GM23338 (cell line): ENCODE measurements at regions not wholly inside any gene's neighbourhood (a gene's known extent, or its start where the extent isn't known, plus 50 kb on each side); places are given as distances from the start of the nearest gene placed in this dataset.

ENCODE experiments used
- ATAC-seq: fragments of 200-7000 bp; cut with Tn5 transposase; 3 replicates; pipeline ENCODE4 v1.9.1; 2020
- DNase-seq: peaks from one replicate; pipeline ENCODE4 v3.0.0-alpha.2; 2015; ENCODE audit warnings: low spot score
- H2AFZ ChIP-seq: fragments of 200-600 bp; sonication (generic); 2 replicates; pipeline ENCODE4 v1.8.0; 2016; ENCODE audit warnings: antibody characterized with exemption, mild to moderate bottlenecking, moderate library complexity
- H3F3A ChIP-seq: fragments of 200-600 bp; sonication (generic); replicated peaks from 2 replicates; pipeline ENCODE4 v1.8.0; 2017; ENCODE audit warnings: antibody characterized with exemption, mixed run types, low read depth
- H3K27ac ChIP-seq: fragments of 200-600 bp; sonication (generic); 2 replicates; pipeline ENCODE4 v1.6.1; 2016; ENCODE audit warnings: low read depth
- H3K27me3 ChIP-seq: fragments of 200-600 bp; sonication (generic); 2 replicates; pipeline ENCODE4 v1.8.0; 2016; ENCODE audit warnings: mild to moderate bottlenecking, mixed run types, moderate library complexity; ENCODE audit not compliant: insufficient read depth
- H3K36me3 ChIP-seq: fragments of 200-600 bp; sonication (generic); 2 replicates; pipeline ENCODE4 v1.8.0; 2016; ENCODE audit warnings: mild to moderate bottlenecking; ENCODE audit not compliant: insufficient read depth
- H3K4me1 ChIP-seq: fragments of 200-600 bp; sonication (generic); 2 replicates; pipeline ENCODE4 v1.8.0; 2016; ENCODE audit warnings: mild to moderate bottlenecking, moderate library complexity; ENCODE audit not compliant: insufficient read depth
- H3K4me2 ChIP-seq: fragments of 200-600 bp; sonication (generic); 2 replicates; pipeline ENCODE4 v1.7.1; 2017; ENCODE audit warnings: mixed run types
- H3K4me3 ChIP-seq: fragments of 200-600 bp; sonication (generic); 2 replicates; pipeline ENCODE4 v1.6.1; 2016; ENCODE audit warnings: mixed run types
- H3K79me2 ChIP-seq: fragments of 200-600 bp; sonication (generic); replicated peaks from 2 replicates; pipeline ENCODE4 v1.8.0; 2017; ENCODE audit warnings: mild to moderate bottlenecking; ENCODE audit not compliant: insufficient read depth
- H3K9me2 ChIP-seq: fragments of 200-600 bp; sonication (generic); 2 replicates; pipeline ENCODE4 v1.8.0; 2017; ENCODE audit not compliant: insufficient read depth
- H4K20me1 ChIP-seq: fragments of 200-600 bp; sonication (generic); replicated peaks from 2 replicates; pipeline ENCODE4 v1.8.0; 2017; ENCODE audit warnings: mild to moderate bottlenecking; ENCODE audit not compliant: insufficient read depth
- H3K27ac Mint-ChIP-seq: 2 replicates; pipeline ENCODE4 v1.8.0; 2020; ENCODE audit warnings: inconsistent platforms, mild to moderate bottlenecking, moderate library complexity, mixed read lengths
- H3K27me3 Mint-ChIP-seq: 3 replicates; pipeline ENCODE4 v1.8.0; 2022; ENCODE audit warnings: low read depth, mild to moderate bottlenecking, moderate library complexity, mixed read lengths, inconsistent platforms; ENCODE audit not compliant: insufficient read depth, poor library complexity
- H3K36me3 Mint-ChIP-seq: 3 replicates; pipeline ENCODE4 v1.8.0; 2021; ENCODE audit warnings: low read depth, mild to moderate bottlenecking, inconsistent platforms, moderate library complexity, mixed read lengths
- H3K4me1 Mint-ChIP-seq: 3 replicates; pipeline ENCODE4 v1.8.0; 2020; ENCODE audit warnings: mild to moderate bottlenecking, inconsistent platforms, mixed read lengths
- H3K4me3 Mint-ChIP-seq: 3 replicates; pipeline ENCODE4 v1.8.0; 2021; ENCODE audit warnings: moderate library complexity, mild to moderate bottlenecking, inconsistent platforms, mixed read lengths
- H3K9me3 Mint-ChIP-seq: 3 replicates; pipeline ENCODE4 v1.8.0; 2020; ENCODE audit warnings: moderate library complexity, mild to moderate bottlenecking, inconsistent platforms, mixed read lengths
- CREB1 ChIP-seq: fragments of 250-450 bp; sonication (Bioruptor Pico); IDR thresholded peaks from 2 replicates; pipeline ENCODE4 v1.5.0; 2020; ENCODE audit warnings: low read depth, mild to moderate bottlenecking, moderate library complexity
- ETS1 ChIP-seq: IDR thresholded peaks from 2 replicates; pipeline ENCODE4 v1.6.1; 2016; ENCODE audit warnings: antibody characterized with exemption
- EZH2 ChIP-seq: fragments of 200-600 bp; sonication (generic); IDR thresholded peaks from one replicate; pipeline ENCODE4 v1.8.0; 2017; ENCODE audit warnings: antibody characterized with exemption, mild to moderate bottlenecking, low read depth; ENCODE audit not compliant: unreplicated experiment
- EZH2phosphoT487 ChIP-seq: fragments of 200-600 bp; sonication (generic); IDR thresholded peaks from one replicate; pipeline ENCODE4 v1.8.1; 2018; ENCODE audit warnings: antibody characterized with exemption; ENCODE audit not compliant: unreplicated experiment
- JUNB ChIP-seq: IDR thresholded peaks from one replicate; pipeline ENCODE4 v1.6.1; 2016; ENCODE audit warnings: antibody characterized with exemption; ENCODE audit not compliant: unreplicated experiment
- NANOG ChIP-seq: IDR thresholded peaks from 2 replicates; pipeline ENCODE4 v1.6.1; 2016; ENCODE audit warnings: antibody characterized with exemption, borderline replicate concordance
- POLR2AphosphoS5 ChIP-seq: IDR thresholded peaks from 2 replicates; pipeline ENCODE4 v1.6.1; 2016; ENCODE audit warnings: antibody characterized with exemption, low read depth
- REST ChIP-seq: IDR thresholded peaks from one replicate; pipeline ENCODE4 v1.6.1; 2018; ENCODE audit warnings: antibody characterized with exemption; ENCODE audit not compliant: unreplicated experiment
- STAT1 ChIP-seq: IDR thresholded peaks from one replicate; pipeline ENCODE4 v1.6.1; 2016; ENCODE audit warnings: antibody characterized with exemption; ENCODE audit not compliant: unreplicated experiment
- ZNF114 ChIP-seq: fragments of 250-450 bp; sonication (Bioruptor Pico); IDR thresholded peaks from 2 replicates; pipeline ENCODE4 v1.5.0; 2020; ENCODE audit warnings: mild to moderate bottlenecking, moderate library complexity
- ZNF331 ChIP-seq: fragments of 250-450 bp; sonication (Bioruptor Pico); IDR thresholded peaks from 2 replicates; pipeline ENCODE4 v1.5.0; 2020; ENCODE audit warnings: low read depth, mild to moderate bottlenecking, moderate library complexity
- TF ChIP-seq, protein P1 (sequence below), 2 experiments: fragments of 200-600 bp in 1 of 2; sonication (generic) in 1 of 2; conservative IDR thresholded peaks; 2 replicates each; pipeline versions ENCODE4 v1.5.1 to v1.6.1; 2016 to 2017; ENCODE audit warnings: antibody characterized with exemption in 2 of 2, low read depth in 2 of 2, mild to moderate bottlenecking in 2 of 2, moderate library complexity in 1 of 2
- TF ChIP-seq, protein P2 (sequence below): fragments of 250-450 bp; sonication (Bioruptor Pico); IDR thresholded peaks from 2 replicates; pipeline ENCODE4 v1.5.0; 2020; ENCODE audit warnings: mild to moderate bottlenecking, moderate library complexity

GRCh38 chr1:56378341-56379070, 200.9 kb downstream of the PLPP3 start:
- H3K27me3 Mint-ChIP-seq = peaks cover 5% of the 10 kb centered on the region
- H4K20me1 ChIP-seq = no peaks in the 10 kb centered on the region
- no peak overlapping the region for H3K27ac Mint-ChIP-seq
- peaks cover 30% of the 10 kb centered on the region for H3K4me1 ChIP-seq
- H3K9me2 ChIP-seq = no peaks in the 10 kb centered on the region
- H3K27me3 ChIP-seq = no peaks in the 10 kb centered on the region
- H3K4me3 ChIP-seq = no peak overlapping the region
- H3K4me2 ChIP-seq = no peak overlapping the region
- ATAC-seq (peak; percentile 23), DNase-seq (no peak)
- H3K36me3 Mint-ChIP-seq = no peaks in the 10 kb centered on the region
- H2AFZ ChIP-seq = no peak overlapping the region
- no peak overlapping the region for H3K27ac ChIP-seq
- no peaks in the 10 kb centered on the region for H3F3A ChIP-seq
- H3K36me3 ChIP-seq = no peaks in the 10 kb centered on the region
- H3K4me3 Mint-ChIP-seq = no peak overlapping the region
- no peaks in the 10 kb centered on the region for H3K79me2 ChIP-seq
- H3K9me3 Mint-ChIP-seq = no peaks in the 10 kb centered on the region
- H3K4me1 Mint-ChIP-seq = peaks cover 35% of the 10 kb centered on the region
- TF ChIP-seq ZNF331 (CRISPR knock-in tag) (no peak), EZH2phosphoT487 (no peak), POLR2AphosphoS5 (no peak), REST (no peak), ETS1 (no peak), JUNB (no peak), CREB1 (CRISPR knock-in tag) (no peak), ZNF114 (no peak), EZH2 (no peak), STAT1 (no peak), NANOG (no peak)
- TF ChIP-seq, protein P1, sequence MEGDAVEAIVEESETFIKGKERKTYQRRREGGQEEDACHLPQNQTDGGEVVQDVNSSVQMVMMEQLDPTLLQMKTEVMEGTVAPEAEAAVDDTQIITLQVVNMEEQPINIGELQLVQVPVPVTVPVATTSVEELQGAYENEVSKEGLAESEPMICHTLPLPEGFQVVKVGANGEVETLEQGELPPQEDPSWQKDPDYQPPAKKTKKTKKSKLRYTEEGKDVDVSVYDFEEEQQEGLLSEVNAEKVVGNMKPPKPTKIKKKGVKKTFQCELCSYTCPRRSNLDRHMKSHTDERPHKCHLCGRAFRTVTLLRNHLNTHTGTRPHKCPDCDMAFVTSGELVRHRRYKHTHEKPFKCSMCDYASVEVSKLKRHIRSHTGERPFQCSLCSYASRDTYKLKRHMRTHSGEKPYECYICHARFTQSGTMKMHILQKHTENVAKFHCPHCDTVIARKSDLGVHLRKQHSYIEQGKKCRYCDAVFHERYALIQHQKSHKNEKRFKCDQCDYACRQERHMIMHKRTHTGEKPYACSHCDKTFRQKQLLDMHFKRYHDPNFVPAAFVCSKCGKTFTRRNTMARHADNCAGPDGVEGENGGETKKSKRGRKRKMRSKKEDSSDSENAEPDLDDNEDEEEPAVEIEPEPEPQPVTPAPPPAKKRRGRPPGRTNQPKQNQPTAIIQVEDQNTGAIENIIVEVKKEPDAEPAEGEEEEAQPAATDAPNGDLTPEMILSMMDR (conservative IDR thresholded peaks at IDR 0.05; ENCODE audit: low read depth in 2 of 2) = no peak
- TF ChIP-seq, protein P2, sequence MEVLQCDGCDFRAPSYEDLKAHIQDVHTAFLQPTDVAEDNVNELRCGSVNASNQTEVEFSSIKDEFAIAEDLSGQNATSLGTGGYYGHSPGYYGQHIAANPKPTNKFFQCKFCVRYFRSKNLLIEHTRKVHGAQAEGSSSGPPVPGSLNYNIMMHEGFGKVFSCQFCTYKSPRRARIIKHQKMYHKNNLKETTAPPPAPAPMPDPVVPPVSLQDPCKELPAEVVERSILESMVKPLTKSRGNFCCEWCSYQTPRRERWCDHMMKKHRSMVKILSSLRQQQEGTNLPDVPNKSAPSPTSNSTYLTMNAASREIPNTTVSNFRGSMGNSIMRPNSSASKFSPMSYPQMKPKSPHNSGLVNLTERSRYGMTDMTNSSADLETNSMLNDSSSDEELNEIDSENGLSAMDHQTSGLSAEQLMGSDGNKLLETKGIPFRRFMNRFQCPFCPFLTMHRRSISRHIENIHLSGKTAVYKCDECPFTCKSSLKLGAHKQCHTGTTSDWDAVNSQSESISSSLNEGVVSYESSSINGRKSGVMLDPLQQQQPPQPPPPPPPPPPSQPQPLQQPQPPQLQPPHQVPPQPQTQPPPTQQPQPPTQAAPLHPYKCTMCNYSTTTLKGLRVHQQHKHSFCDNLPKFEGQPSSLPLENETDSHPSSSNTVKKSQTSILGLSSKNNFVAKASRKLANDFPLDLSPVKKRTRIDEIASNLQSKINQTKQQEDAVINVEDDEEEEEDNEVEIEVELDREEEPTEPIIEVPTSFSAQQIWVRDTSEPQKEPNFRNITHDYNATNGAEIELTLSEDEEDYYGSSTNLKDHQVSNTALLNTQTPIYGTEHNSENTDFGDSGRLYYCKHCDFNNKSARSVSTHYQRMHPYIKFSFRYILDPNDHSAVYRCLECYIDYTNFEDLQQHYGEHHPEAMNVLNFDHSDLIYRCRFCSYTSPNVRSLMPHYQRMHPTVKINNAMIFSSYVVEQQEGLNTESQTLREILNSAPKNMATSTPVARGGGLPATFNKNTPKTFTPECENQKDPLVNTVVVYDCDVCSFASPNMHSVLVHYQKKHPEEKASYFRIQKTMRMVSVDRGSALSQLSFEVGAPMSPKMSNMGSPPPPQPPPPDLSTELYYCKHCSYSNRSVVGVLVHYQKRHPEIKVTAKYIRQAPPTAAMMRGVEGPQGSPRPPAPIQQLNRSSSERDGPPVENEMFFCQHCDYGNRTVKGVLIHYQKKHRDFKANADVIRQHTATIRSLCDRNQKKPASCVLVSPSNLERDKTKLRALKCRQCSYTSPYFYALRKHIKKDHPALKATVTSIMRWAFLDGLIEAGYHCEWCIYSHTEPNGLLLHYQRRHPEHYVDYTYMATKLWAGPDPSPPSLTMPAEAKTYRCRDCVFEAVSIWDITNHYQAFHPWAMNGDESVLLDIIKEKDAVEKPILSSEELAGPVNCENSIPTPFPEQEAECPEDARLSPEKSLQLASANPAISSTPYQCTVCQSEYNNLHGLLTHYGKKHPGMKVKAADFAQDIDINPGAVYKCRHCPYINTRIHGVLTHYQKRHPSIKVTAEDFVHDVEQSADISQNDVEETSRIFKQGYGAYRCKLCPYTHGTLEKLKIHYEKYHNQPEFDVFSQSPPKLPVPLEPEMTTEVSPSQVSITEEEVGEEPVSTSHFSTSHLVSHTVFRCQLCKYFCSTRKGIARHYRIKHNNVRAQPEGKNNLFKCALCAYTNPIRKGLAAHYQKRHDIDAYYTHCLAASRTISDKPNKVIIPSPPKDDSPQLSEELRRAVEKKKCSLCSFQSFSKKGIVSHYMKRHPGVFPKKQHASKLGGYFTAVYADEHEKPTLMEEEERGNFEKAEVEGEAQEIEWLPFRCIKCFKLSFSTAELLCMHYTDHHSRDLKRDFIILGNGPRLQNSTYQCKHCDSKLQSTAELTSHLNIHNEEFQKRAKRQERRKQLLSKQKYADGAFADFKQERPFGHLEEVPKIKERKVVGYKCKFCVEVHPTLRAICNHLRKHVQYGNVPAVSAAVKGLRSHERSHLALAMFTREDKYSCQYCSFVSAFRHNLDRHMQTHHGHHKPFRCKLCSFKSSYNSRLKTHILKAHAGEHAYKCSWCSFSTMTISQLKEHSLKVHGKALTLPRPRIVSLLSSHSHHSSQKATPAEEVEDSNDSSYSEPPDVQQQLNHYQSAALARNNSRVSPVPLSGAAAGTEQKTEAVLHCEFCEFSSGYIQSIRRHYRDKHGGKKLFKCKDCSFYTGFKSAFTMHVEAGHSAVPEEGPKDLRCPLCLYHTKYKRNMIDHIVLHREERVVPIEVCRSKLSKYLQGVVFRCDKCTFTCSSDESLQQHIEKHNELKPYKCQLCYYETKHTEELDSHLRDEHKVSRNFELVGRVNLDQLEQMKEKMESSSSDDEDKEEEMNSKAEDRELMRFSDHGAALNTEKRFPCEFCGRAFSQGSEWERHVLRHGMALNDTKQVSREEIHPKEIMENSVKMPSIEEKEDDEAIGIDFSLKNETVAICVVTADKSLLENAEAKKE (CRISPR knock-in tag) = no peak
